Activated CD4-positive, alpha-beta T cell treated with anti-CD3 and anti-CD28 coated beads, Interleukin-2, amount 50 U/mL, for 16 hours (primary cell): ENCODE measurements at regions not wholly inside any gene's neighbourhood (a gene's known extent, or its start where the extent isn't known, plus 50 kb on each side); places are given as distances from the start of the nearest gene placed in this dataset.

Experiments
- DNase-seq: peaks from one replicate; pipeline ENCODE4 v3.0.0-alpha.2; 2020

GRCh38 chr3:107309312-107309711 is 67.9 kb upstream of the CCDC54 start:
- DNase-seq, result no peak

- no peak for DNase-seq
Measured at GRCh38 chr3:107313711-107314110, 63.5 kb upstream of the CCDC54 start.

GRCh38 chr3:107315141-107315540 is 62.1 kb upstream of the CCDC54 start:
- DNase-seq, result no peak

GRCh38 chr3:107323723-107324122 is 53.5 kb upstream of the CCDC54 start:
- no peak for DNase-seq

- DNase-seq, result no peak
Measured at GRCh38 chr3:107325446-107325845, 51.8 kb upstream of the CCDC54 start.
